ENCODE measurements at regions not wholly inside any gene's neighbourhood (a gene's known extent, or its start where the extent isn't known, plus 50 kb on each side); places are given as distances from the start of the nearest gene placed in this dataset.

GRCh38 chr12:87272851-87273250 lies 756.4 kb downstream of the C12orf50 start:
- Histone ChIP-seq H3K9ac (ENCODE audit: low read length in 5 of 5) (no peak overlapping the region), H3K36me3 (ENCODE audit: control insufficient read depth in 5 of 5, insufficient read depth in 5 of 5, low read length in 5 of 5) (no peaks in the 10 kb centered on the region), H3K4me3 (ENCODE audit: low read depth in 1 of 5, low read length in 5 of 5) (no peak overlapping the region), H3K27ac (ENCODE audit: low read depth, low read length) (no peak overlapping the region), H3K27me3 (ENCODE audit: control insufficient read depth in 5 of 5, insufficient read depth in 4 of 5, low read length in 5 of 5) (no peaks in the 10 kb centered on the region), H3K4me1 (ENCODE audit: control insufficient read depth in 5 of 5, insufficient read depth in 5 of 5, low read length in 5 of 5) (no peaks in the 10 kb centered on the region), H3K9me3 (ENCODE audit: control insufficient read depth in 5 of 5, low read length in 5 of 5) (no peaks in the 10 kb centered on the region)

- no peaks in the 10 kb centered on the region for H3K27me3 ChIP-seq (ENCODE audit: control insufficient read depth in 5 of 5, insufficient read depth in 4 of 5, low read length in 5 of 5)
- no peak overlapping the region for H3K4me3 ChIP-seq (ENCODE audit: low read depth in 1 of 5, low read length in 5 of 5)
- H3K9me3 ChIP-seq (ENCODE audit: control insufficient read depth in 5 of 5, low read length in 5 of 5) = no peaks in the 10 kb centered on the region
- no peak overlapping the region for H3K9ac ChIP-seq (ENCODE audit: low read length in 5 of 5)
- no peaks in the 10 kb centered on the region for H3K36me3 ChIP-seq (ENCODE audit: control insufficient read depth in 5 of 5, insufficient read depth in 5 of 5, low read length in 5 of 5)
- H3K4me1 ChIP-seq (ENCODE audit: control insufficient read depth in 5 of 5, insufficient read depth in 5 of 5, low read length in 5 of 5) = no peaks in the 10 kb centered on the region
- H3K27ac ChIP-seq (ENCODE audit: low read depth, low read length) = no peak overlapping the region
These were observed 758.3 kb downstream of the C12orf50 start for GRCh38 chr12:87270919-87271318.

- H3K27me3 ChIP-seq (ENCODE audit: control insufficient read depth in 5 of 5, insufficient read depth in 4 of 5, low read length in 5 of 5) = no peaks in the 10 kb centered on the region
- no peak overlapping the region for H3K4me3 ChIP-seq (ENCODE audit: low read depth in 1 of 5, low read length in 5 of 5)
- H3K27ac ChIP-seq (ENCODE audit: low read depth, low read length) = no peak overlapping the region
- H3K4me1 ChIP-seq (ENCODE audit: control insufficient read depth in 5 of 5, insufficient read depth in 5 of 5, low read length in 5 of 5) = no peaks in the 10 kb centered on the region
- no peaks in the 10 kb centered on the region for H3K9me3 ChIP-seq (ENCODE audit: control insufficient read depth in 5 of 5, low read length in 5 of 5)
- H3K36me3 ChIP-seq (ENCODE audit: control insufficient read depth in 5 of 5, insufficient read depth in 5 of 5, low read length in 5 of 5) = no peaks in the 10 kb centered on the region
- no peak overlapping the region for H3K9ac ChIP-seq (ENCODE audit: low read length in 5 of 5)
These were observed 762.9 kb downstream of the C12orf50 start for GRCh38 chr12:87266305-87266704.

- Histone ChIP-seq H3K4me1 (ENCODE audit: control insufficient read depth in 5 of 5, insufficient read depth in 5 of 5, low read length in 5 of 5) (no peaks in the 10 kb centered on the region), H3K9ac (ENCODE audit: low read length in 5 of 5) (no peak overlapping the region), H3K4me3 (ENCODE audit: low read depth in 1 of 5, low read length in 5 of 5) (no peak overlapping the region), H3K9me3 (ENCODE audit: control insufficient read depth in 5 of 5, low read length in 5 of 5) (no peaks in the 10 kb centered on the region), H3K27me3 (ENCODE audit: control insufficient read depth in 5 of 5, insufficient read depth in 4 of 5, low read length in 5 of 5) (no peaks in the 10 kb centered on the region), H3K27ac (ENCODE audit: low read depth, low read length) (no peak overlapping the region), H3K36me3 (ENCODE audit: control insufficient read depth in 5 of 5, insufficient read depth in 5 of 5, low read length in 5 of 5) (no peaks in the 10 kb centered on the region)
These were observed 769.8 kb downstream of the C12orf50 start for GRCh38 chr12:87259391-87259790.

GRCh38 chr12:87254381-87255030 lies 774.7 kb downstream of the C12orf50 start:
- Histone ChIP-seq H3K36me3 (ENCODE audit: control insufficient read depth in 5 of 5, insufficient read depth in 5 of 5, low read length in 5 of 5) (no peaks in the 10 kb centered on the region), H3K4me1 (ENCODE audit: control insufficient read depth in 5 of 5, insufficient read depth in 5 of 5, low read length in 5 of 5) (no peaks in the 10 kb centered on the region), H3K27ac (ENCODE audit: low read depth, low read length) (no peak overlapping the region), H3K4me3 (ENCODE audit: low read depth in 1 of 5, low read length in 5 of 5) (no peak overlapping the region), H3K9ac (ENCODE audit: low read length in 5 of 5) (no peak overlapping the region), H3K9me3 (ENCODE audit: control insufficient read depth in 5 of 5, low read length in 5 of 5) (peaks cover 0 to 4% (median 0%) of the 10 kb centered on the region in 5 donors), H3K27me3 (ENCODE audit: control insufficient read depth in 5 of 5, insufficient read depth in 4 of 5, low read length in 5 of 5) (no peaks in the 10 kb centered on the region)

- H3K36me3 ChIP-seq (ENCODE audit: control insufficient read depth in 5 of 5, insufficient read depth in 5 of 5, low read length in 5 of 5) = no peaks in the 10 kb centered on the region
- no peak overlapping the region for H3K4me3 ChIP-seq (ENCODE audit: low read depth in 1 of 5, low read length in 5 of 5)
- no peaks in the 10 kb centered on the region for H3K4me1 ChIP-seq (ENCODE audit: control insufficient read depth in 5 of 5, insufficient read depth in 5 of 5, low read length in 5 of 5)
- no peaks in the 10 kb centered on the region for H3K27me3 ChIP-seq (ENCODE audit: control insufficient read depth in 5 of 5, insufficient read depth in 4 of 5, low read length in 5 of 5)
- no peak overlapping the region for H3K9ac ChIP-seq (ENCODE audit: low read length in 5 of 5)
- peaks cover 0 to 4% (median 0%) of the 10 kb centered on the region in 5 donors for H3K9me3 ChIP-seq (ENCODE audit: control insufficient read depth in 5 of 5, low read length in 5 of 5)
- no peak overlapping the region for H3K27ac ChIP-seq (ENCODE audit: low read depth, low read length)
These were observed 776.0 kb downstream of the C12orf50 start for GRCh38 chr12:87253157-87253556.

- Histone ChIP-seq H3K27me3 (ENCODE audit: control insufficient read depth in 5 of 5, insufficient read depth in 4 of 5, low read length in 5 of 5) (no peaks in the 10 kb centered on the region), H3K4me1 (ENCODE audit: control insufficient read depth in 5 of 5, insufficient read depth in 5 of 5, low read length in 5 of 5) (no peaks in the 10 kb centered on the region), H3K9ac (ENCODE audit: low read length in 5 of 5) (no peak overlapping the region), H3K4me3 (ENCODE audit: low read depth in 1 of 5, low read length in 5 of 5) (no peak overlapping the region), H3K36me3 (ENCODE audit: control insufficient read depth in 5 of 5, insufficient read depth in 5 of 5, low read length in 5 of 5) (no peaks in the 10 kb centered on the region), H3K27ac (ENCODE audit: low read depth, low read length) (no peak overlapping the region), H3K9me3 (ENCODE audit: control insufficient read depth in 5 of 5, low read length in 5 of 5) (no peaks in the 10 kb centered on the region)
These were observed 782.5 kb downstream of the C12orf50 start for GRCh38 chr12:87246726-87247125.

- Histone ChIP-seq H3K9me3 (ENCODE audit: control insufficient read depth in 5 of 5, low read length in 5 of 5) (no peaks in the 10 kb centered on the region), H3K4me1 (ENCODE audit: control insufficient read depth in 5 of 5, insufficient read depth in 5 of 5, low read length in 5 of 5) (no peaks in the 10 kb centered on the region), H3K36me3 (ENCODE audit: control insufficient read depth in 5 of 5, insufficient read depth in 5 of 5, low read length in 5 of 5) (no peaks in the 10 kb centered on the region), H3K9ac (ENCODE audit: low read length in 5 of 5) (no peak overlapping the region), H3K27me3 (ENCODE audit: control insufficient read depth in 5 of 5, insufficient read depth in 4 of 5, low read length in 5 of 5) (no peaks in the 10 kb centered on the region), H3K27ac (ENCODE audit: low read depth, low read length) (no peak overlapping the region), H3K4me3 (ENCODE audit: low read depth in 1 of 5, low read length in 5 of 5) (no peak overlapping the region)
These were observed 790.7 kb downstream of the C12orf50 start for GRCh38 chr12:87238466-87238865.

- H3K27ac ChIP-seq (ENCODE audit: low read depth, low read length) = no peak overlapping the region
- no peaks in the 10 kb centered on the region for H3K4me1 ChIP-seq (ENCODE audit: control insufficient read depth in 5 of 5, insufficient read depth in 5 of 5, low read length in 5 of 5)
- no peaks in the 10 kb centered on the region for H3K36me3 ChIP-seq (ENCODE audit: control insufficient read depth in 5 of 5, insufficient read depth in 5 of 5, low read length in 5 of 5)
- no peaks in the 10 kb centered on the region for H3K9me3 ChIP-seq (ENCODE audit: control insufficient read depth in 5 of 5, low read length in 5 of 5)
- no peak overlapping the region for H3K9ac ChIP-seq (ENCODE audit: low read length in 5 of 5)
- no peak overlapping the region for H3K4me3 ChIP-seq (ENCODE audit: low read depth in 1 of 5, low read length in 5 of 5)
- H3K27me3 ChIP-seq (ENCODE audit: control insufficient read depth in 5 of 5, insufficient read depth in 4 of 5, low read length in 5 of 5) = no peaks in the 10 kb centered on the region
These were observed 794.3 kb downstream of the C12orf50 start for GRCh38 chr12:87234898-87235297.

- Histone ChIP-seq H3K9ac (ENCODE audit: low read length in 5 of 5) (no peak overlapping the region), H3K27ac (ENCODE audit: low read depth, low read length) (no peak overlapping the region), H3K9me3 (ENCODE audit: control insufficient read depth in 5 of 5, low read length in 5 of 5) (no peaks in the 10 kb centered on the region), H3K4me1 (ENCODE audit: control insufficient read depth in 5 of 5, insufficient read depth in 5 of 5, low read length in 5 of 5) (no peaks in the 10 kb centered on the region), H3K4me3 (ENCODE audit: low read depth in 1 of 5, low read length in 5 of 5) (no peak overlapping the region), H3K27me3 (ENCODE audit: control insufficient read depth in 5 of 5, insufficient read depth in 4 of 5, low read length in 5 of 5) (no peaks in the 10 kb centered on the region), H3K36me3 (ENCODE audit: control insufficient read depth in 5 of 5, insufficient read depth in 5 of 5, low read length in 5 of 5) (no peaks in the 10 kb centered on the region)
These were observed 795.5 kb downstream of the C12orf50 start for GRCh38 chr12:87233671-87234070.

- Histone ChIP-seq H3K9ac (ENCODE audit: low read length in 5 of 5) (no peak overlapping the region), H3K27me3 (ENCODE audit: control insufficient read depth in 5 of 5, insufficient read depth in 4 of 5, low read length in 5 of 5) (no peaks in the 10 kb centered on the region), H3K36me3 (ENCODE audit: control insufficient read depth in 5 of 5, insufficient read depth in 5 of 5, low read length in 5 of 5) (no peaks in the 10 kb centered on the region), H3K4me3 (ENCODE audit: low read depth in 1 of 5, low read length in 5 of 5) (no peak overlapping the region), H3K4me1 (ENCODE audit: control insufficient read depth in 5 of 5, insufficient read depth in 5 of 5, low read length in 5 of 5) (no peaks in the 10 kb centered on the region), H3K27ac (ENCODE audit: low read depth, low read length) (no peak overlapping the region), H3K9me3 (ENCODE audit: control insufficient read depth in 5 of 5, low read length in 5 of 5) (no peaks in the 10 kb centered on the region)
These were observed 797.4 kb downstream of the C12orf50 start for GRCh38 chr12:87231818-87232217.
